Astrocyte (in vitro differentiated cells and primary cell): ENCODE measurements at regions not wholly inside any gene's neighbourhood (a gene's known extent, or its start where the extent isn't known, plus 50 kb on each side); places are given as distances from the start of the nearest gene placed in this dataset.

Source experiments
- DNase-seq: peaks from one replicate; pipeline ENCODE4 v3.0.0-alpha.2; 2010; ENCODE audit warnings: low read depth
- FAIRE-seq: peaks from 2 replicates; lab custom pipeline; 2011; peaks lifted over from hg19 to GRCh38; lab: Jason Lieb, UNC
- H2AFZ ChIP-seq: 2 replicates; pipeline ENCODE4 v1.6.0; 2012; ENCODE audit warnings: low read depth, low read length, inconsistent platforms
- H3K27ac ChIP-seq: 2 replicates; pipeline ENCODE4 v1.5.1; 2011; ENCODE audit warnings: low read depth, low read length, inconsistent platforms
- H3K27me3 ChIP-seq: 2 replicates; pipeline ENCODE4 v1.6.0; 2011; ENCODE audit warnings: low read length, inconsistent platforms; ENCODE audit not compliant: insufficient read depth
- H3K36me3 ChIP-seq: 2 replicates; pipeline ENCODE4 v1.5.1; 2011; ENCODE audit warnings: low read length, inconsistent platforms; ENCODE audit not compliant: insufficient read depth
- H3K4me1 ChIP-seq: 2 replicates; pipeline ENCODE4 v1.5.1; 2011; ENCODE audit warnings: low read length, inconsistent platforms; ENCODE audit not compliant: insufficient read depth
- H3K4me2 ChIP-seq: 2 replicates; pipeline ENCODE4 v1.6.0; 2012; ENCODE audit warnings: low read length, inconsistent platforms
- H3K4me3 ChIP-seq: 2 replicates; pipeline ENCODE4 v1.5.1; 2011; ENCODE audit warnings: low read depth, mild to moderate bottlenecking, low read length, inconsistent platforms; ENCODE audit not compliant: insufficient read depth
- H3K79me2 ChIP-seq: 2 replicates; pipeline ENCODE4 v1.6.0; 2012; ENCODE audit warnings: mild to moderate bottlenecking, low read length, inconsistent platforms; ENCODE audit not compliant: insufficient read depth
- H3K9ac ChIP-seq: 2 replicates; pipeline ENCODE4 v1.6.0; 2012; ENCODE audit warnings: mild to moderate bottlenecking, low read length, inconsistent platforms
- H3K9me3 ChIP-seq: 2 replicates; pipeline ENCODE4 v1.5.1; 2012; ENCODE audit warnings: low read depth, mild to moderate bottlenecking, low read length, inconsistent platforms; ENCODE audit not compliant: insufficient read depth
- H4K20me1 ChIP-seq: 2 replicates; pipeline ENCODE4 v1.6.0; 2012; ENCODE audit warnings: low read length, inconsistent platforms; ENCODE audit not compliant: insufficient read depth
- H3K27ac Mint-ChIP-seq: one replicate; pipeline ENCODE4 v1.8.0; 2021; ENCODE audit warnings: mild to moderate bottlenecking, mixed read lengths; ENCODE audit not compliant: unreplicated experiment
- H3K27me3 Mint-ChIP-seq: one replicate; pipeline ENCODE4 v1.8.0; 2021; ENCODE audit warnings: low read depth, mixed read lengths; ENCODE audit not compliant: unreplicated experiment
- H3K36me3 Mint-ChIP-seq: one replicate; pipeline ENCODE4 v1.8.0; 2021; ENCODE audit warnings: low read depth, mixed read lengths; ENCODE audit not compliant: unreplicated experiment
- H3K4me1 Mint-ChIP-seq: one replicate; pipeline ENCODE4 v1.8.0; 2021; ENCODE audit warnings: low read depth, mixed read lengths; ENCODE audit not compliant: unreplicated experiment
- H3K4me3 Mint-ChIP-seq: one replicate; pipeline ENCODE4 v1.8.0; 2021; ENCODE audit warnings: mild to moderate bottlenecking, moderate library complexity, mixed read lengths; ENCODE audit not compliant: unreplicated experiment
- H3K9me3 Mint-ChIP-seq: one replicate; pipeline ENCODE4 v1.8.0; 2021; ENCODE audit warnings: mild to moderate bottlenecking, mixed read lengths; ENCODE audit not compliant: unreplicated experiment
- EZH2 ChIP-seq: IDR thresholded peaks from 2 replicates; pipeline ENCODE4 v1.6.1; 2012; ENCODE audit warnings: mild to moderate bottlenecking, low read length, inconsistent platforms; ENCODE audit not compliant: insufficient read depth
- TF ChIP-seq, protein P1 (sequence below): IDR thresholded peaks from 2 replicates; pipeline ENCODE4 v1.5.1; 2011; ENCODE audit warnings: low read depth, mild to moderate bottlenecking, inconsistent platforms, low read length, moderate library complexity; ENCODE audit not compliant: insufficient read depth

DNA sequence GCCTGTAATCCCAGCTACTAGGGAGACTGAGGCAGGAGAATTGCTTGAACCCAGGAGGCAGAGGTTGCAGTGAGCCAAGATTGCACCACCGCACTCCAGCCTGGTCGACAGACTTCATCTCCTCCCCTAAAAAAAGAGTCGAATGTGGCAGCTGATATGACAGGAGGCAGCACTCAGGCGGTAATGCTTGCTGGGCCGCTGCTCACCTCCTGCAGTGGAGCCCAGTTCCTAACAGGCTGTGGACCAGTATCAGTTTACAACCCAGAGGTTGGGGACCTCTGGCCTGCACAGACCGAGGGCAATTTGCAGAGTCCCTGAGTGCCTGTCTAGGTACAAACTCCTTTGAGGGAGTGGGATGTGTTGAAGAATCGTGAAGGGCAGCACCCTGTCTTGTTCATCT is 136.2 kb downstream of the SMAD6 start:
- Histone ChIP-seq H3K4me3 (no peak overlapping the region), H3K36me3 (no peaks in the 10 kb centered on the region), H3K9me3 (no peaks in the 10 kb centered on the region), H3K79me2 (peaks cover 2% of the 10 kb centered on the region), H3K27ac (no peak overlapping the region), H2AFZ (no peak overlapping the region), H3K4me1 (peaks cover 13% of the 10 kb centered on the region), H4K20me1 (no peaks in the 10 kb centered on the region), H3K9ac (no peak overlapping the region), H3K4me2 (no peak overlapping the region), H3K27me3 (no peaks in the 10 kb centered on the region)
- FAIRE-seq, result no peak
- Mint-ChIP-seq H3K27ac (no peak overlapping the region), H3K4me3 (no peak overlapping the region), H3K4me1 (peaks cover 16% of the 10 kb centered on the region), H3K27me3 (no peaks in the 10 kb centered on the region), H3K9me3 (peaks cover 3% of the 10 kb centered on the region), H3K36me3 (no peaks in the 10 kb centered on the region)
- TF ChIP-seq, protein P1, sequence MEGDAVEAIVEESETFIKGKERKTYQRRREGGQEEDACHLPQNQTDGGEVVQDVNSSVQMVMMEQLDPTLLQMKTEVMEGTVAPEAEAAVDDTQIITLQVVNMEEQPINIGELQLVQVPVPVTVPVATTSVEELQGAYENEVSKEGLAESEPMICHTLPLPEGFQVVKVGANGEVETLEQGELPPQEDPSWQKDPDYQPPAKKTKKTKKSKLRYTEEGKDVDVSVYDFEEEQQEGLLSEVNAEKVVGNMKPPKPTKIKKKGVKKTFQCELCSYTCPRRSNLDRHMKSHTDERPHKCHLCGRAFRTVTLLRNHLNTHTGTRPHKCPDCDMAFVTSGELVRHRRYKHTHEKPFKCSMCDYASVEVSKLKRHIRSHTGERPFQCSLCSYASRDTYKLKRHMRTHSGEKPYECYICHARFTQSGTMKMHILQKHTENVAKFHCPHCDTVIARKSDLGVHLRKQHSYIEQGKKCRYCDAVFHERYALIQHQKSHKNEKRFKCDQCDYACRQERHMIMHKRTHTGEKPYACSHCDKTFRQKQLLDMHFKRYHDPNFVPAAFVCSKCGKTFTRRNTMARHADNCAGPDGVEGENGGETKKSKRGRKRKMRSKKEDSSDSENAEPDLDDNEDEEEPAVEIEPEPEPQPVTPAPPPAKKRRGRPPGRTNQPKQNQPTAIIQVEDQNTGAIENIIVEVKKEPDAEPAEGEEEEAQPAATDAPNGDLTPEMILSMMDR, result no peak
- no peak for TF ChIP-seq EZH2
- DNase-seq, result no peak

DNA sequence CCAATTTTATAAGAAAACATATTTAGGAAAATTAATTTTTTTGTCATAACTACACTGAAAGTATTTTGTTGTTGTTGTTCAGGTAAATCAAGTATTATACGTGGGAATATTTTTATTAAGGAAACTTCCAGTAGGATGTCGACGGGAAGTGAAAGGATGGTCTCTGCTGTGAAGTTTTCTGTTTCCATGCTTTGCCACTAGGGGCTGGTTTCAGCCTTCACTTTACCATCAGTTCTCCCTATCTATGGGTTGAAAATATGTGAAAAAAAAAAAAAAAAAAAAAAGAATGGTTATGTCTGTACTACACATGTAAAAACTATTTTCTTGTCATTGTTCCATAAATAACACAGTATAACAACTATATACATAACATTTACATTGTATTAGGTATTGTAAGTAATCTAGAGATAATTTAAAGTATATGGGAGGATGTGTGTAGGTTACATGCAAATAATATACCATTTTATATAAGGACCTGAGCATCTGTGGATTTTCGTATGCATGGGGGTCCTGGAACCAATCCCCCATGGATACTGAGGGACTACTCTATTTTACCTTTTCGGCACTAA is 136.7 kb downstream of the SMAD6 start:
- Mint-ChIP-seq H3K4me1 (peaks cover 19% of the 10 kb centered on the region), H3K36me3 (no peaks in the 10 kb centered on the region), H3K27ac (no peak overlapping the region), H3K4me3 (no peak overlapping the region), H3K27me3 (no peaks in the 10 kb centered on the region), H3K9me3 (peaks cover 3% of the 10 kb centered on the region)
- no peaks in the 10 kb centered on the region for H4K20me1 ChIP-seq
- H2AFZ ChIP-seq, result no peak overlapping the region
- no peak overlapping the region for H3K27ac ChIP-seq
- no peaks in the 10 kb centered on the region for H3K27me3 ChIP-seq
- TF ChIP-seq, protein P1, result peak; percentile 80
- TF ChIP-seq EZH2, result no peak
- H3K9ac ChIP-seq, result no peak overlapping the region
- H3K79me2 ChIP-seq, result peaks cover 7% of the 10 kb centered on the region
- H3K9me3 ChIP-seq, result no peaks in the 10 kb centered on the region
- DNase-seq, result peak; percentile 36
- no peaks in the 10 kb centered on the region for H3K36me3 ChIP-seq
- no peak overlapping the region for H3K4me3 ChIP-seq
- no peak overlapping the region for H3K4me2 ChIP-seq
- peaks cover 19% of the 10 kb centered on the region for H3K4me1 ChIP-seq
- no peak for FAIRE-seq

DNA sequence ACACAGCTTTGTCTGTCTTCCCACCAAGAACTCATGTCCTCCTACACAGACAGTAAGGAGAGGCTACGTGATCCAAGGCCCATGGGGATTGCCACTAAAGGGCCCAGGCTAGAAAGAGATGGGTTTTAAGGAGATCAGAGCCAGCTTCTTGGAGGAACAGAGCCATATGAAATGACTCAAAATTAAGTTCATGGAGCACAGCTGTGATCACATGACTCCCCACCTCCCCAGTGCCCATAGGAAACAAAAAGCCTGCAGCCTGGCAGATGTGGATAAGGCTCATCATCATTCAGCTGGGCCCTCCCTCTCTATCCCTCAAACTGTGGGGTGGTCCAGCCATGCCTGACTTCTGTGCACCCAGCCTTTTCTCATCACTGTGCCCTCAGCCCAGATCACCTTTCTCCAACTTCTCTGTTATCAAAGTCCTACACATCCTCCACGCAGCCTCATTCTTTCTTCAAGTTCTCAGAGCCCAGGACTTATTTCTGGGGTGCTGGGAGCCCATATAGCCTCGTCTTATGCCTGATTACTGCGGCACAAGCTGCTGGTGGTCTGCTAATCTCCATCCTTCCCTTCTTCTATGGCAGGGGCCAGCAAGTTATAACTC is 137.6 kb downstream of the SMAD6 start:
- Histone ChIP-seq H3K27me3 (no peaks in the 10 kb centered on the region), H4K20me1 (no peaks in the 10 kb centered on the region), H3K36me3 (no peaks in the 10 kb centered on the region), H2AFZ (no peak overlapping the region), H3K79me2 (peaks cover 15% of the 10 kb centered on the region), H3K9me3 (no peaks in the 10 kb centered on the region), H3K9ac (no peak overlapping the region), H3K4me3 (no peak overlapping the region), H3K27ac (no peak overlapping the region), H3K4me1 (peaks cover 20% of the 10 kb centered on the region), H3K4me2 (no peak overlapping the region)
- no peak for TF ChIP-seq EZH2
- TF ChIP-seq, protein P1, result no peak
- Mint-ChIP-seq H3K4me3 (no peak overlapping the region), H3K36me3 (no peaks in the 10 kb centered on the region), H3K9me3 (peaks cover 3% of the 10 kb centered on the region), H3K4me1 (peaks cover 24% of the 10 kb centered on the region), H3K27ac (no peak overlapping the region), H3K27me3 (peaks cover 3% of the 10 kb centered on the region)
- FAIRE-seq, result no peak
- no peak for DNase-seq
